OCI-LY7 (cell line): ENCODE measurements at regions not wholly inside any gene's neighbourhood (a gene's known extent, or its start where the extent isn't known, plus 50 kb on each side); places are given as distances from the start of the nearest gene placed in this dataset.

Source experiments
- BruUV-seq: library from RNA; stranded (reverse); fragments of 400-500 nt; replicated peaks from 2 replicates; lab custom pipeline; 2021; lab: Mats Ljungman, UMichigan
- CTCF ChIA-PET: fragments of 300-600 bp; sonication (Branson Sonifier 250); formaldehyde crosslinking; loops from one replicate; lab custom pipeline; 2022; ENCODE audit warnings: antibody characterized with exemption; ENCODE audit not compliant: unreplicated experiment; lab: Charles Lee
- POLR2A ChIA-PET: fragments of 300-600 bp; sonication (Branson Sonifier 250); formaldehyde crosslinking; loops from one replicate; lab custom pipeline; 2022; ENCODE audit warnings: antibody characterized with exemption; lab: Charles Lee
- DNase-seq: peaks from one replicate; pipeline ENCODE4 v3.0.0-alpha.2; 2015; ENCODE audit warnings: low spot score
- H2AFZ ChIP-seq: fragments of 200-600 bp; sonication (generic), shearing (Covaris generic); 2 replicates; pipeline ENCODE4 v1.6.1; 2014; ENCODE audit warnings: mild to moderate bottlenecking, antibody characterized with exemption, low read length, moderate library complexity
- H3K27ac ChIP-seq: fragments of 200-600 bp; sonication (generic); 2 replicates; pipeline ENCODE4 v1.5.1; 2014; ENCODE audit warnings: mixed run types, low read depth, mild to moderate bottlenecking, moderate library complexity, low read length, inconsistent platforms; ENCODE audit not compliant: poor library complexity, severe bottlenecking
- H3K36me3 ChIP-seq: fragments of 200-600 bp; sonication (generic); 2 replicates; pipeline ENCODE4 v1.6.1; 2014; ENCODE audit warnings: mild to moderate bottlenecking, antibody characterized with exemption, low read length, moderate library complexity, mixed read lengths; ENCODE audit not compliant: insufficient read depth
- H3K4me1 ChIP-seq: fragments of 200-600 bp; sonication (generic); 2 replicates; pipeline ENCODE4 v1.5.1; 2014; ENCODE audit warnings: mild to moderate bottlenecking, low read length; ENCODE audit not compliant: insufficient read depth, poor library complexity, severe bottlenecking
- H3K4me2 ChIP-seq: fragments of 200-600 bp; sonication (generic); 2 replicates; pipeline ENCODE4 v1.6.1; 2014; ENCODE audit warnings: mild to moderate bottlenecking, low read length
- H3K4me3 ChIP-seq: fragments of 200-600 bp; sonication (generic); 2 replicates; pipeline ENCODE4 v1.5.1; 2014; ENCODE audit warnings: mild to moderate bottlenecking, low read depth, low read length; ENCODE audit not compliant: poor library complexity, severe bottlenecking
- H3K79me2 ChIP-seq: fragments of 200-600 bp; sonication (generic); 2 replicates; pipeline ENCODE4 v1.6.1; 2016; ENCODE audit warnings: low read depth, mild to moderate bottlenecking, low read length, moderate library complexity, mixed read lengths; ENCODE audit not compliant: insufficient read depth
- H3K9me2 ChIP-seq: fragments of 200-600 bp; sonication (generic); 2 replicates; pipeline ENCODE4 v1.6.1; 2016; ENCODE audit warnings: mild to moderate bottlenecking, low read length, mixed read lengths; ENCODE audit not compliant: insufficient read depth
- H3K9me3 ChIP-seq: fragments of 200-600 bp; sonication (generic); 2 replicates; pipeline ENCODE4 v1.6.1; 2014; ENCODE audit warnings: mild to moderate bottlenecking, mixed run types, low read length, mixed read lengths
- H4K20me1 ChIP-seq: fragments of 200-600 bp; sonication (generic); 2 replicates; pipeline ENCODE4 v1.6.1; 2014; ENCODE audit warnings: mild to moderate bottlenecking, antibody characterized with exemption, low read length, moderate library complexity, mixed read lengths; ENCODE audit not compliant: insufficient read depth
- EZH2phosphoT487 ChIP-seq: fragments of 200-600 bp; sonication (generic); IDR thresholded peaks from 2 replicates; pipeline ENCODE4 v1.6.1; 2018; ENCODE audit warnings: low read depth, borderline replicate concordance, mild to moderate bottlenecking, mixed run types, antibody characterized with exemption, low read length, moderate library complexity, mixed read lengths
- intact Hi-C: fragments of 100-400 bp; cut with micrococcal nuclease; formaldehyde crosslinking; loops from one replicate; pipeline ENCODE4 v1.10.0; 2022; ENCODE audit not compliant: unreplicated experiment
- TF ChIP-seq, protein P1 (sequence below): fragments of 200-600 bp; sonication (generic); conservative IDR thresholded peaks from 2 replicates; pipeline ENCODE4 v1.5.1; 2014; ENCODE audit warnings: mild to moderate bottlenecking, antibody characterized with exemption, low read length, moderate library complexity, mixed read lengths

- no peak for DNase-seq
- CTCF ChIA-PET = no interaction called here
- no TSS peak for BruUV-seq
- Histone ChIP-seq H3K27ac (no peak overlapping the region), H3K4me2 (no peak overlapping the region), H3K4me1 (no peaks in the 10 kb centered on the region), H3K36me3 (no peaks in the 10 kb centered on the region), H2AFZ (no peak overlapping the region), H3K79me2 (no peaks in the 10 kb centered on the region), H4K20me1 (no peaks in the 10 kb centered on the region), H3K9me2 (no peaks in the 10 kb centered on the region), H3K4me3 (no peak overlapping the region), H3K9me3 (no peaks in the 10 kb centered on the region)
- no peak for TF ChIP-seq EZH2phosphoT487
- TF ChIP-seq, protein P1, sequence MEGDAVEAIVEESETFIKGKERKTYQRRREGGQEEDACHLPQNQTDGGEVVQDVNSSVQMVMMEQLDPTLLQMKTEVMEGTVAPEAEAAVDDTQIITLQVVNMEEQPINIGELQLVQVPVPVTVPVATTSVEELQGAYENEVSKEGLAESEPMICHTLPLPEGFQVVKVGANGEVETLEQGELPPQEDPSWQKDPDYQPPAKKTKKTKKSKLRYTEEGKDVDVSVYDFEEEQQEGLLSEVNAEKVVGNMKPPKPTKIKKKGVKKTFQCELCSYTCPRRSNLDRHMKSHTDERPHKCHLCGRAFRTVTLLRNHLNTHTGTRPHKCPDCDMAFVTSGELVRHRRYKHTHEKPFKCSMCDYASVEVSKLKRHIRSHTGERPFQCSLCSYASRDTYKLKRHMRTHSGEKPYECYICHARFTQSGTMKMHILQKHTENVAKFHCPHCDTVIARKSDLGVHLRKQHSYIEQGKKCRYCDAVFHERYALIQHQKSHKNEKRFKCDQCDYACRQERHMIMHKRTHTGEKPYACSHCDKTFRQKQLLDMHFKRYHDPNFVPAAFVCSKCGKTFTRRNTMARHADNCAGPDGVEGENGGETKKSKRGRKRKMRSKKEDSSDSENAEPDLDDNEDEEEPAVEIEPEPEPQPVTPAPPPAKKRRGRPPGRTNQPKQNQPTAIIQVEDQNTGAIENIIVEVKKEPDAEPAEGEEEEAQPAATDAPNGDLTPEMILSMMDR = no peak
- intact Hi-C loops = no loop called here
- POLR2A ChIA-PET = no interaction called here
These were observed 775.9 kb upstream of the KIF2B start for GRCh38 chr17:53046781-53047180.

- TF ChIP-seq, protein P1 = no peak
- no peaks in the 10 kb centered on the region for H3K36me3 ChIP-seq
- H3K4me3 ChIP-seq = no peak overlapping the region
- H2AFZ ChIP-seq = no peak overlapping the region
- no peaks in the 10 kb centered on the region for H3K9me3 ChIP-seq
- H3K27ac ChIP-seq = no peak overlapping the region
- POLR2A ChIA-PET = no interaction called here
- H3K4me2 ChIP-seq = no peak overlapping the region
- no peak for DNase-seq
- CTCF ChIA-PET = no interaction called here
- no peaks in the 10 kb centered on the region for H3K79me2 ChIP-seq
- no peaks in the 10 kb centered on the region for H4K20me1 ChIP-seq
- intact Hi-C loops = no loop called here
- H3K9me2 ChIP-seq = no peaks in the 10 kb centered on the region
- no peaks in the 10 kb centered on the region for H3K4me1 ChIP-seq
- BruUV-seq = no TSS peak
These were observed 782.7 kb upstream of the KIF2B start for GRCh38 chr17:53039981-53040380.

DNA sequence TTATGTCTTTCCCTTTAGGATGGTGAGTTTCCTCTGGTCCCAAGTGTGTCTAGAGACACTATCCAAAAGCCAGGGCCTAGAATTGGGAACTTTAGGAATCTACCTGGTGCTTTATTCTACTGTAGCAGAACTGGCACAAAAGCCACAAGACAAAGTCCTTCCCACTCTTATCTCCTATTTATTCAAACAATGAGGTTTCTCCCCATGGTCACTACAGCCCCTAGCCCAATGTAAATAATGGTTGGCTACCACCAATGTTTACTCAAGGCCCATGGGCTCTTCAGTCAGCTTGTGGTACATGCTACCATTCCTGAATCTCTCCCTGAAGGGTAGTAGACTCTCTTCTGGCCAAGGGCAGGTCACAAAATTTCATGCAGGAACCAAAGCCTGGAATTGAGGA, 789.4 kb upstream of the KIF2B start:
- BruUV-seq = no TSS peak
- H4K20me1 ChIP-seq = no peaks in the 10 kb centered on the region
- H3K4me3 ChIP-seq = no peak overlapping the region
- no peaks in the 10 kb centered on the region for H3K36me3 ChIP-seq
- ChIA-PET CTCF (no interaction called here), POLR2A (no interaction called here)
- no peak for DNase-seq
- H3K79me2 ChIP-seq = no peaks in the 10 kb centered on the region
- H3K4me1 ChIP-seq = no peaks in the 10 kb centered on the region
- H3K4me2 ChIP-seq = no peak overlapping the region
- TF ChIP-seq, protein P1 = no peak
- no peak for TF ChIP-seq EZH2phosphoT487
- H2AFZ ChIP-seq = no peak overlapping the region
- H3K27ac ChIP-seq = no peak overlapping the region
- H3K9me2 ChIP-seq = no peaks in the 10 kb centered on the region
- H3K9me3 ChIP-seq = no peaks in the 10 kb centered on the region
- intact Hi-C loops = no loop called here
